B cell (primary cell): ENCODE measurements at regions not wholly inside any gene's neighbourhood (a gene's known extent, or its start where the extent isn't known, plus 50 kb on each side); places are given as distances from the start of the nearest gene placed in this dataset.

Experiments used
- ATAC-seq: fragments of 200-7000 bp; cut with Tn5 transposase; one replicate; pipeline ENCODE4 v1.10.0; 2021; ENCODE audit warnings: low read depth, mild to moderate bottlenecking, moderate number of reproducible peaks, moderate library complexity
- CTCF ChIA-PET: fragments of 350-600 bp; sonication (Branson Sonifier 250); formaldehyde crosslinking; loops from one replicate; lab custom pipeline; 2021; ENCODE audit warnings: antibody characterized with exemption, inconsistent platforms; lab: Charles Lee
- POLR2A ChIA-PET: fragments of 350-600 bp; sonication (Branson Sonifier 250); formaldehyde crosslinking; loops from one replicate; lab custom pipeline; 2021; ENCODE audit warnings: antibody characterized with exemption; lab: Charles Lee
- DNase-seq: peaks from one replicate; pipeline ENCODE4 v3.0.0; 2013
- H2AFZ ChIP-seq: 2 replicates; pipeline ENCODE4 v1.6.1; 2012; ENCODE audit warnings: mild to moderate bottlenecking, low read depth, low read length; ENCODE audit not compliant: insufficient read depth, poor library complexity, severe bottlenecking
- H3K27ac ChIP-seq, 2 donors: 1 replicate in 1 of 2; 2 replicates in 1 of 2; pipeline ENCODE4 v1.5.1; 2012 to 2013; ENCODE audit warnings: low read length in 2 of 2, mild to moderate bottlenecking in 2 of 2, moderate library complexity in 1 of 2
- H3K27me3 ChIP-seq, 4 experiments: fragments of 200-600 bp in 1 of 4; sonication (generic) in 1 of 4; replicated peaks in 1 of 4; 1 replicate in 2 of 4; 2 replicates in 2 of 4; pipeline versions ENCODE4 v1.6.1 to v1.7.0; 2013 to 2016; ENCODE audit warnings: low read length in 3 of 4, mild to moderate bottlenecking in 2 of 4, mixed read lengths in 1 of 4, moderate library complexity in 1 of 4; ENCODE audit not compliant: insufficient read depth in 4 of 4, control insufficient read depth in 3 of 4; ENCODE audit errors: control extremely low read depth in 1 of 4
- H3K36me3 ChIP-seq, 2 experiments: replicated peaks in 1 of 2; 1 replicate in 1 of 2; 2 replicates in 1 of 2; pipeline versions ENCODE4 v1.6.1 to v1.7.1; 2013; ENCODE audit warnings: low read length in 1 of 2; ENCODE audit not compliant: insufficient read depth in 2 of 2, control insufficient read depth in 1 of 2; ENCODE audit errors: control extremely low read depth in 1 of 2, extremely low read depth in 1 of 2
- H3K4me1 ChIP-seq, 2 donors: fragments of 200-600 bp in 1 of 2; sonication (generic) in 1 of 2; 1 replicate in 1 of 2; 2 replicates in 1 of 2; pipeline versions ENCODE4 v1.5.1 to v1.6.1; 2013 to 2017; ENCODE audit warnings: low read length in 2 of 2; ENCODE audit not compliant: control insufficient read depth in 2 of 2, insufficient read depth in 2 of 2
- H3K4me2 ChIP-seq: replicated peaks from 2 replicates; pipeline ENCODE3; 2012; ENCODE audit warnings: mild to moderate bottlenecking, low read depth, low read length; ENCODE audit not compliant: poor library complexity, severe bottlenecking
- H3K4me3 ChIP-seq, 5 experiments: fragments of 200-600 bp in 1 of 5; sonication (generic) in 1 of 5; 1 replicate in 3 of 5; 2 replicates in 2 of 5; pipeline versions ENCODE4 v1.5.1 to v1.7.0; 2011 to 2016; ENCODE audit warnings: low read length in 4 of 5, mild to moderate bottlenecking in 4 of 5, low read depth in 2 of 5, control low read depth in 1 of 5, moderate library complexity in 1 of 5; ENCODE audit not compliant: insufficient read depth in 1 of 5; ENCODE audit errors: control extremely low read depth in 1 of 5, extremely low read depth in 1 of 5
- H3K79me2 ChIP-seq: fragments of 200-600 bp; sonication (generic); one replicate; pipeline ENCODE4 v1.6.0; 2016; ENCODE audit warnings: low read length; ENCODE audit not compliant: control insufficient read depth, insufficient read depth
- H3K9ac ChIP-seq: fragments of 200-600 bp; sonication (generic); 2 replicates; pipeline ENCODE4 v1.6.1; 2017; ENCODE audit warnings: mild to moderate bottlenecking, low read length, moderate library complexity
- H3K9me3 ChIP-seq, 3 donors: one replicate each; pipeline versions ENCODE4 v1.6.1 to v1.7.1; 2013; ENCODE audit warnings: low read length in 2 of 3; ENCODE audit not compliant: control insufficient read depth in 2 of 3, insufficient read depth in 1 of 3; ENCODE audit errors: control extremely low read depth in 1 of 3
- H4K20me1 ChIP-seq: 2 replicates; pipeline ENCODE4 v1.6.0; 2012; ENCODE audit warnings: mild to moderate bottlenecking, low read length; ENCODE audit not compliant: insufficient read depth, control insufficient read depth, poor library complexity, severe bottlenecking
- H3K27ac Mint-ChIP-seq: one replicate; pipeline ENCODE4 v1.8.0; 2021; ENCODE audit warnings: mixed read lengths
- H3K27me3 Mint-ChIP-seq: one replicate; pipeline ENCODE4 v1.8.0; 2021; ENCODE audit warnings: mixed read lengths
- H3K4me1 Mint-ChIP-seq: one replicate; pipeline ENCODE4 v1.8.0; 2021; ENCODE audit warnings: mixed read lengths
- H3K4me3 Mint-ChIP-seq: one replicate; pipeline ENCODE4 v1.8.0; 2021; ENCODE audit warnings: mixed read lengths
- H3K9me3 Mint-ChIP-seq: one replicate; pipeline ENCODE4 v1.8.0; 2022; ENCODE audit warnings: mixed read lengths; ENCODE audit not compliant: insufficient read depth
- CTCF ChIP-seq: fragments of 200-600 bp; IDR thresholded peaks from one replicate; pipeline ENCODE4 v1.8.0; 2022; ENCODE audit warnings: antibody characterized with exemption, mild to moderate bottlenecking
- EZH2 ChIP-seq: IDR thresholded peaks from 2 replicates; pipeline ENCODE4 v1.6.1; 2012; ENCODE audit warnings: borderline replicate concordance, low read depth, mild to moderate bottlenecking, moderate library complexity, low read length; ENCODE audit not compliant: insufficient read depth, poor library complexity, severe bottlenecking
- WGBS: methylation state at CpG from one replicate; pipeline ENCODE4 v1.1.5; 2013; ENCODE audit warnings: missing lambda C conversion rate; ENCODE audit not compliant: insufficient coverage; 5-methylcytosine and 5-hydroxymethylcytosine counted together
- intact Hi-C: fragments of 100-400 bp; cut with micrococcal nuclease; formaldehyde crosslinking; loops from one replicate; pipeline ENCODE4 v1.10.0; 2022

- TF ChIP-seq EZH2: no peak
- no peak for TF ChIP-seq CTCF
- Histone ChIP-seq H4K20me1 (no peaks in the 10 kb centered on the region), H3K36me3 (no peaks in the 10 kb centered on the region), H3K4me2 (no peak overlapping the region), H2AFZ (no peak overlapping the region), H3K9ac (no peak overlapping the region), H3K9me3 (no peaks in the 10 kb centered on the region), H3K4me1 (no peaks in the 10 kb centered on the region), H3K79me2 (no peaks in the 10 kb centered on the region), H3K4me3 (no peak overlapping the region), H3K27ac (no peak overlapping the region), H3K27me3 (no peaks in the 10 kb centered on the region)
- no peak overlapping the region for H3K4me3 Mint-ChIP-seq
- no peak for ATAC-seq
- H3K27me3 Mint-ChIP-seq: no peaks in the 10 kb centered on the region
- WGBS: 86% methylated on average over 1 of the region's 2 CpGs
- H3K9me3 Mint-ChIP-seq: peaks cover 16% of the 10 kb centered on the region
- DNase-seq: no peak
- H3K27ac Mint-ChIP-seq: no peak overlapping the region
- ChIA-PET CTCF (no interaction called here), POLR2A (no interaction called here)
- H3K4me1 Mint-ChIP-seq: no peaks in the 10 kb centered on the region
- intact Hi-C loops: no loop called here
Measured at GRCh38 chr2:123597988-123598387, 427.1 kb upstream of the CNTNAP5 start.

- intact Hi-C loops: no loop called here
- H3K4me1 Mint-ChIP-seq: no peaks in the 10 kb centered on the region
- POLR2A ChIA-PET: no interaction called here
- H3K27ac ChIP-seq: no peak overlapping the region
- peaks cover under 1% of the 10 kb centered on the region for H3K9me3 Mint-ChIP-seq
- H4K20me1 ChIP-seq: no peaks in the 10 kb centered on the region
- no peaks in the 10 kb centered on the region for H3K79me2 ChIP-seq
- no peak overlapping the region for H3K27ac Mint-ChIP-seq
- CTCF ChIA-PET: no interaction called here
- no CpG with 5 or more reads among the region's 2 CpGs for WGBS
- H3K9me3 ChIP-seq: peaks cover 0 to 6% (median 4%) of the 10 kb centered on the region in 3 donors
- no peak for ATAC-seq
- no peak overlapping the region for H3K4me2 ChIP-seq
- no peak overlapping the region for H3K9ac ChIP-seq
- H3K27me3 Mint-ChIP-seq: no peaks in the 10 kb centered on the region
- H3K27me3 ChIP-seq: no peaks in the 10 kb centered on the region
- no peak overlapping the region for H2AFZ ChIP-seq
- no peak for DNase-seq
- no peak overlapping the region for H3K4me3 Mint-ChIP-seq
- no peaks in the 10 kb centered on the region for H3K36me3 ChIP-seq
- H3K4me3 ChIP-seq: no peak overlapping the region
- no peaks in the 10 kb centered on the region for H3K4me1 ChIP-seq
- no peak for TF ChIP-seq CTCF
- no peak for TF ChIP-seq EZH2
Measured at GRCh38 chr2:123606631-123607030, 418.5 kb upstream of the CNTNAP5 start.
